H1 (cell line): ENCODE measurements at regions not wholly inside any gene's neighbourhood (a gene's known extent, or its start where the extent isn't known, plus 50 kb on each side); places are given as distances from the start of the nearest gene placed in this dataset.

Experiments used
- NANOG ChIP-seq: IDR thresholded peaks from 2 replicates; pipeline ENCODE4 v1.6.1; 2011; ENCODE audit warnings: low read length, low read depth, mild to moderate bottlenecking, inconsistent platforms; ENCODE audit not compliant: insufficient read depth, poor library complexity, severe bottlenecking
- POU5F1 ChIP-seq: IDR thresholded peaks from 2 replicates; pipeline ENCODE4 v1.6.1; 2011; ENCODE audit warnings: low read depth, mild to moderate bottlenecking, low read length, moderate library complexity
- SIX5 ChIP-seq: IDR thresholded peaks from 2 replicates; pipeline ENCODE4 v1.6.1; 2011; ENCODE audit warnings: mild to moderate bottlenecking, low read depth, low read length

GRCh38 chr9:72459308-72459707, 62.1 kb upstream of the TMC1 start (continued):
- TF ChIP-seq NANOG (no peak), SIX5 (no peak), POU5F1 (no peak)
